PFSK-1 (cell line): ENCODE measurements at regions not wholly inside any gene's neighbourhood (a gene's known extent, or its start where the extent isn't known, plus 50 kb on each side); places are given as distances from the start of the nearest gene placed in this dataset.

ENCODE experiments used
- POLR2AphosphoS5 ChIP-seq: IDR thresholded peaks from 2 replicates; pipeline ENCODE4 v1.6.1; 2012; ENCODE audit warnings: low read depth, mild to moderate bottlenecking, control low read depth, low read length, moderate library complexity
- SIN3A ChIP-seq: IDR thresholded peaks from 2 replicates; pipeline ENCODE4 v1.6.1; 2012; ENCODE audit warnings: mild to moderate bottlenecking, low read length, moderate library complexity, borderline replicate concordance; ENCODE audit not compliant: insufficient read depth
- TF ChIP-seq, protein P1 (sequence below), 2 experiments: IDR thresholded peaks; 2 replicates each; pipeline versions ENCODE4 v1.6.1 to v1.8.0; 2011 to 2012; ENCODE audit warnings: low read depth in 2 of 2, low read length in 2 of 2, control low read depth in 1 of 2, inconsistent platforms in 1 of 2, mild to moderate bottlenecking in 1 of 2, moderate library complexity in 1 of 2; ENCODE audit not compliant: insufficient read depth in 1 of 2

DNA sequence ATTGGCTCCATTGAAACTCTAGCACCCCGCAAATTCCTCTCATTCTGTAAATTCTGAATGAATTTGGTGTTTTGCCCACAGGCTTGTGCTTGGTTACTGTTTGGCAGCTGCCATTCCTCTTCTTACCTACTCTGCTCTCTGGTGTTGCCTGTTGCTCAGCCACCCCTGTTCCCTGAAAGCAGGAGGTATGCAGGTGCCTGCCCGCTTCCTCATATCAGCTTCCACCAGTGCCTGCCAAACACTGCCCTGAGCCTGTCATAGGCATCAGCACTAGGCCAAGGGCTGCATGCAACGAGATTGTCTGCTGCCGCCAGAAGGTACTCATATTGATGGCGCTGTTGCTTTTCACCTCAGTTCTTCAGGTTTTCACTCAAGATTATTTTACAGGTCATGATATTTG, 978.1 kb downstream of the C4orf33 start:
- TF ChIP-seq POLR2AphosphoS5 = no peak
- TF ChIP-seq, protein P1, sequence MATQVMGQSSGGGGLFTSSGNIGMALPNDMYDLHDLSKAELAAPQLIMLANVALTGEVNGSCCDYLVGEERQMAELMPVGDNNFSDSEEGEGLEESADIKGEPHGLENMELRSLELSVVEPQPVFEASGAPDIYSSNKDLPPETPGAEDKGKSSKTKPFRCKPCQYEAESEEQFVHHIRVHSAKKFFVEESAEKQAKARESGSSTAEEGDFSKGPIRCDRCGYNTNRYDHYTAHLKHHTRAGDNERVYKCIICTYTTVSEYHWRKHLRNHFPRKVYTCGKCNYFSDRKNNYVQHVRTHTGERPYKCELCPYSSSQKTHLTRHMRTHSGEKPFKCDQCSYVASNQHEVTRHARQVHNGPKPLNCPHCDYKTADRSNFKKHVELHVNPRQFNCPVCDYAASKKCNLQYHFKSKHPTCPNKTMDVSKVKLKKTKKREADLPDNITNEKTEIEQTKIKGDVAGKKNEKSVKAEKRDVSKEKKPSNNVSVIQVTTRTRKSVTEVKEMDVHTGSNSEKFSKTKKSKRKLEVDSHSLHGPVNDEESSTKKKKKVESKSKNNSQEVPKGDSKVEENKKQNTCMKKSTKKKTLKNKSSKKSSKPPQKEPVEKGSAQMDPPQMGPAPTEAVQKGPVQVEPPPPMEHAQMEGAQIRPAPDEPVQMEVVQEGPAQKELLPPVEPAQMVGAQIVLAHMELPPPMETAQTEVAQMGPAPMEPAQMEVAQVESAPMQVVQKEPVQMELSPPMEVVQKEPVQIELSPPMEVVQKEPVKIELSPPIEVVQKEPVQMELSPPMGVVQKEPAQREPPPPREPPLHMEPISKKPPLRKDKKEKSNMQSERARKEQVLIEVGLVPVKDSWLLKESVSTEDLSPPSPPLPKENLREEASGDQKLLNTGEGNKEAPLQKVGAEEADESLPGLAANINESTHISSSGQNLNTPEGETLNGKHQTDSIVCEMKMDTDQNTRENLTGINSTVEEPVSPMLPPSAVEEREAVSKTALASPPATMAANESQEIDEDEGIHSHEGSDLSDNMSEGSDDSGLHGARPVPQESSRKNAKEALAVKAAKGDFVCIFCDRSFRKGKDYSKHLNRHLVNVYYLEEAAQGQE (IDR thresholded peaks at IDR 0.05; ENCODE audit: insufficient read depth in 1 of 2, low read depth in 2 of 2, low read length in 2 of 2) = no peak
- TF ChIP-seq SIN3A = no peak
